Stimulated activated CD8-positive, alpha-beta memory T cell treated with anti-CD3 and anti-CD28 coated beads, Interleukin-12 subunit alpha, Interleukin-12 subunit beta, amount 100 ng/mL, for 1 hour (primary cell): ENCODE measurements at regions not wholly inside any gene's neighbourhood (a gene's known extent, or its start where the extent isn't known, plus 50 kb on each side); places are given as distances from the start of the nearest gene placed in this dataset.

Experiments used
- DNase-seq: peaks from one replicate; pipeline ENCODE4 v3.0.0-alpha.2; 2020; ENCODE audit warnings: low read depth

- no peak for DNase-seq
Measured at GRCh38 chr3:82088749-82089148, 327.3 kb upstream of the GBE1 start.

- no peak for DNase-seq
Measured at GRCh38 chr3:82087958-82088357, 326.5 kb upstream of the GBE1 start.

GRCh38 chr3:82085851-82086475 lies 324.5 kb upstream of the GBE1 start:
- no peak for DNase-seq

GRCh38 chr3:82085356-82085755 lies 323.9 kb upstream of the GBE1 start:
- no peak for DNase-seq

GRCh38 chr3:82084824-82085223 lies 323.4 kb upstream of the GBE1 start:
- DNase-seq, result no peak

GRCh38 chr3:82082796-82083195 lies 321.4 kb upstream of the GBE1 start:
- no peak for DNase-seq

GRCh38 chr3:82081351-82081750 lies 319.9 kb upstream of the GBE1 start:
- no peak for DNase-seq

GRCh38 chr3:82080792-82081191 lies 319.3 kb upstream of the GBE1 start:
- DNase-seq, result no peak

- DNase-seq, result no peak
Measured at GRCh38 chr3:82080261-82080660, 318.8 kb upstream of the GBE1 start.

- DNase-seq, result no peak
Measured at GRCh38 chr3:82079335-82079890, 318.0 kb upstream of the GBE1 start.

- no peak for DNase-seq
Measured at GRCh38 chr3:82078246-82078645, 316.8 kb upstream of the GBE1 start.

GRCh38 chr3:82067420-82067819 lies 306.0 kb upstream of the GBE1 start:
- no peak for DNase-seq

- DNase-seq, result no peak
Measured at GRCh38 chr3:82058809-82059208, 297.4 kb upstream of the GBE1 start.

- no peak for DNase-seq
Measured at GRCh38 chr3:82055792-82056191, 294.3 kb upstream of the GBE1 start.

- DNase-seq, result no peak
Measured at GRCh38 chr3:82054849-82055248, 293.4 kb upstream of the GBE1 start.

- no peak for DNase-seq
Measured at GRCh38 chr3:82053236-82053635, 291.8 kb upstream of the GBE1 start.

GRCh38 chr3:82050382-82050781 lies 288.9 kb upstream of the GBE1 start:
- no peak for DNase-seq

- no peak for DNase-seq
Measured at GRCh38 chr3:82048711-82049110, 287.3 kb upstream of the GBE1 start.

GRCh38 chr3:82044930-82045705 lies 283.7 kb upstream of the GBE1 start:
- no peak for DNase-seq

GRCh38 chr3:82038556-82038955 lies 277.1 kb upstream of the GBE1 start:
- no peak for DNase-seq

- DNase-seq, result no peak
Measured at GRCh38 chr3:82033186-82033585, 271.7 kb upstream of the GBE1 start.

- no peak for DNase-seq
Measured at GRCh38 chr3:82031596-82031995, 270.2 kb upstream of the GBE1 start.

GRCh38 chr3:82030916-82031315 lies 269.5 kb upstream of the GBE1 start:
- no peak for DNase-seq

- no peak for DNase-seq
Measured at GRCh38 chr3:82022836-82023235, 261.4 kb upstream of the GBE1 start.
